Psoas muscle (tissue), 7 donors: ENCODE measurements at regions not wholly inside any gene's neighbourhood (a gene's known extent, or its start where the extent isn't known, plus 50 kb on each side); places are given as distances from the start of the nearest gene placed in this dataset.

ENCODE experiments used
- ATAC-seq, 4 donors: fragments of 200-7000 bp; cut with Tn5 transposase; one replicate each; pipeline ENCODE4 v1.9.1; 2020; ENCODE audit warnings: moderate library complexity in 3 of 4, mild to moderate bottlenecking in 2 of 4
- DNase-seq, 2 donors: peaks; one replicate each; pipeline ENCODE4 v3.0.0-alpha.2; 2020
- H3K27ac ChIP-seq: fragments of 200-600 bp; one replicate; pipeline ENCODE4 v1.8.0; 2022
- H3K27me3 ChIP-seq, 3 donors: fragments of 200-600 bp in 1 of 3; one replicate each; pipeline versions ENCODE4 v1.6.1 to v1.8.0; 2013 to 2022; ENCODE audit warnings: low read length in 2 of 3, mild to moderate bottlenecking in 2 of 3, moderate library complexity in 1 of 3; ENCODE audit not compliant: insufficient read depth in 3 of 3
- H3K36me3 ChIP-seq, 2 donors: fragments of 200-600 bp in 1 of 2; one replicate each; pipeline versions ENCODE4 v1.6.1 to v1.8.0; 2013 to 2022; ENCODE audit warnings: low read depth in 1 of 2, mild to moderate bottlenecking in 1 of 2, moderate library complexity in 1 of 2; ENCODE audit not compliant: insufficient read depth in 1 of 2
- H3K4me1 ChIP-seq: fragments of 200-600 bp; one replicate; pipeline ENCODE4 v1.8.0; 2022
- H3K4me3 ChIP-seq: fragments of 200-600 bp; one replicate; pipeline ENCODE4 v1.8.0; 2022; ENCODE audit warnings: mild to moderate bottlenecking
- H3K9me3 ChIP-seq: fragments of 200-600 bp; one replicate; pipeline ENCODE4 v1.8.0; 2022
- WGBS, 3 donors: extraction: QIAGEN DNeasy Blood & Tissue Kit; methylation state at CpG; one replicate each; pipeline versions ENCODE4 v1.1.6 to v1.1.7; 2013; 5-methylcytosine and 5-hydroxymethylcytosine counted together
- intact Hi-C, 2 donors: fragments of 100-400 bp; cut with DNase I; formaldehyde crosslinking; loops; one replicate each; pipeline versions ENCODE4 v1.11.0 to v1.14.2; 2022
- TF ChIP-seq, protein P1 (sequence below): fragments of 200-600 bp; IDR thresholded peaks from one replicate; pipeline ENCODE4 v1.8.0; 2022; ENCODE audit warnings: antibody characterized with exemption
- donor health status: healthy with polysubstance abuse.
- donor health status: DM: no; HTN: no; CAD: no; lungs with moderate emphysema.
- donor health status: Bipolar disorder and iron deficiency.
- donor health status: healthy.
- donor health status: DM: yes; HTN: yes; CAD: no.
- donor health status: DM: no; HTN: no; CAD: no.
- donor health status: DM: yes; HTN: yes; CAD: no.

DNA sequence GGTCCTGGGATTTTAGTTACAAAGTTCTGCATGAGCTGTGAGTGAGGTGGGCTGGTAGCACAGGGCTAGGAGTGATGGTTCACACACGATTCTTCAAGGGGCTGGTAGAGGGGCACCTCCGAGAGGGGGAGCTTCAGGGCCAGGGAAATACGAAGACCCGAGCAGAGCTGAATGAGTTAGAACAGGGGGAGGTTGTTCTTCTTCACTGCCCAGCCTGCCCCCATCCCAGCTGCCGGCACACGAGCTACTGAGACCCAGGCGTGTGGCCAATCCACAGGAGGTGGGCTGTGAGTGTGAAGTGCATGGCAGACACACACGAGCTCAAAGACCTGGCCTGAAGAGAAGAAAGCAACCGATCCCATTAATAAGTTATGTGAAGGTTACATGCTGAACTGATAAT is 256.2 kb upstream of the ZNF32 start:
- no peaks in the 10 kb centered on the region for H3K27me3 ChIP-seq
- 55 to 69% (median 57%) methylated on average over 9 of the region's 9 CpGs for WGBS, 3 donors
- TF ChIP-seq, protein P1, sequence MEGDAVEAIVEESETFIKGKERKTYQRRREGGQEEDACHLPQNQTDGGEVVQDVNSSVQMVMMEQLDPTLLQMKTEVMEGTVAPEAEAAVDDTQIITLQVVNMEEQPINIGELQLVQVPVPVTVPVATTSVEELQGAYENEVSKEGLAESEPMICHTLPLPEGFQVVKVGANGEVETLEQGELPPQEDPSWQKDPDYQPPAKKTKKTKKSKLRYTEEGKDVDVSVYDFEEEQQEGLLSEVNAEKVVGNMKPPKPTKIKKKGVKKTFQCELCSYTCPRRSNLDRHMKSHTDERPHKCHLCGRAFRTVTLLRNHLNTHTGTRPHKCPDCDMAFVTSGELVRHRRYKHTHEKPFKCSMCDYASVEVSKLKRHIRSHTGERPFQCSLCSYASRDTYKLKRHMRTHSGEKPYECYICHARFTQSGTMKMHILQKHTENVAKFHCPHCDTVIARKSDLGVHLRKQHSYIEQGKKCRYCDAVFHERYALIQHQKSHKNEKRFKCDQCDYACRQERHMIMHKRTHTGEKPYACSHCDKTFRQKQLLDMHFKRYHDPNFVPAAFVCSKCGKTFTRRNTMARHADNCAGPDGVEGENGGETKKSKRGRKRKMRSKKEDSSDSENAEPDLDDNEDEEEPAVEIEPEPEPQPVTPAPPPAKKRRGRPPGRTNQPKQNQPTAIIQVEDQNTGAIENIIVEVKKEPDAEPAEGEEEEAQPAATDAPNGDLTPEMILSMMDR = no peak
- no peak overlapping the region for H3K4me3 ChIP-seq
- no peak for DNase-seq
- no peaks in the 10 kb centered on the region for H3K9me3 ChIP-seq
- no peak overlapping the region for H3K27ac ChIP-seq
- ATAC-seq = no peak
- intact Hi-C loops = no loop called here
- no peaks in the 10 kb centered on the region for H3K36me3 ChIP-seq
- peaks cover 12% of the 10 kb centered on the region for H3K4me1 ChIP-seq

GRCh38 chr10:43904301-43904700 is 255.6 kb upstream of the ZNF32 start:
- ATAC-seq = no peak
- H3K9me3 ChIP-seq = no peaks in the 10 kb centered on the region
- H3K27me3 ChIP-seq = no peaks in the 10 kb centered on the region
- 94 to 96% (median 95%) methylated on average over 7 of the region's 7 CpGs for WGBS, 3 donors
- H3K27ac ChIP-seq = no peak overlapping the region
- no peaks in the 10 kb centered on the region for H3K36me3 ChIP-seq
- no peak for DNase-seq
- intact Hi-C loops = no loop called here
- peaks cover 12% of the 10 kb centered on the region for H3K4me1 ChIP-seq
- TF ChIP-seq, protein P1 = no peak
- H3K4me3 ChIP-seq = no peak overlapping the region

DNA sequence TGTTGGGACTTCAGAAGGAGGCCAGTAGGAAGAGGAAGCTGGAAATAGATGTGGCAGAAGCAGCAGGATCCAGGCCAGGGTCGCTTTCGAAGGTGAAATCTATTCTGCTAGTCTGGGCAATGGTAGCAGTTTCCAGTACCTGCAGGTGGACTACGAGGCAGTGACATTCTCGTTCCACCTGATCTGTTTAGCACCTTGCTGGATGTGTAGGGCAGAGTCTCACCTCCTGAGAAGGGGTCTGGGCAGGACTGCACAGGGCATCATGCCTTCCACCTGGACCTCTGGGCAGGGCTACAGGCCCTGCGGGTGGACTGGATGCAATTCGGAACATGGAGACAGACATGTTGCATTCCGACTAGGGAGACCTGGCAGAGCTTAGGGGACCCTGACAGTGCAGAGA is 254.8 kb upstream of the ZNF32 start:
- Histone ChIP-seq H3K9me3 (no peaks in the 10 kb centered on the region), H3K27me3 (no peaks in the 10 kb centered on the region), H3K4me1 (peaks cover 12% of the 10 kb centered on the region), H3K36me3 (no peaks in the 10 kb centered on the region), H3K4me3 (no peak overlapping the region), H3K27ac (no peak overlapping the region)
- TF ChIP-seq, protein P1 = no peak
- DNase-seq (no peak), ATAC-seq (no peak)
- intact Hi-C loops = no loop called here
- WGBS, 3 donors = 64 to 70% (median 66%) methylated on average over 7 of the region's 7 CpGs

DNA sequence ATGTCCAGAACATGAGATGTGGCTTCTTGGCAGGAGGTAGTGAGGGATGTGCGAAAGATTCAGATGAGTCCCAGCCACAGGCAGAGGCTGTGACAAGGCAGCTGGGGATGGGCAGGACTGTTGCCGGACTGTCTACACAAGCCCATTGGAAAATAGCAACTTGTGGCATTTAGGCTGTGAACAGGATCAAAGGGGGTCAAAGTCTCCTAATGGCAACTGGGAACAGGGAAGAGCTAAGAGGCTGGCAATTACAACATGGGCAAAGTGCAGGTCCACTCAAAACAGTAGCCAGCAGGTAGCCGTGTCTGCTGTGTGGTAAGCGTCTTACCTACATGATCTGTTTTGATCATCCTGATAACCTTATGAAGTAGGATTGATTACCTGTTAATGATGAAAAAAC is 254.2 kb upstream of the ZNF32 start:
- Histone ChIP-seq H3K4me1 (peaks cover 12% of the 10 kb centered on the region), H3K9me3 (no peaks in the 10 kb centered on the region), H3K36me3 (no peaks in the 10 kb centered on the region), H3K4me3 (no peak overlapping the region), H3K27me3 (no peaks in the 10 kb centered on the region), H3K27ac (no peak overlapping the region)
- intact Hi-C loops = no loop called here
- ATAC-seq = no peak
- WGBS, 3 donors = 94 to 97% (median 96%) methylated on average over 4 of the region's 4 CpGs
- DNase-seq = no peak
- TF ChIP-seq, protein P1 = no peak

DNA sequence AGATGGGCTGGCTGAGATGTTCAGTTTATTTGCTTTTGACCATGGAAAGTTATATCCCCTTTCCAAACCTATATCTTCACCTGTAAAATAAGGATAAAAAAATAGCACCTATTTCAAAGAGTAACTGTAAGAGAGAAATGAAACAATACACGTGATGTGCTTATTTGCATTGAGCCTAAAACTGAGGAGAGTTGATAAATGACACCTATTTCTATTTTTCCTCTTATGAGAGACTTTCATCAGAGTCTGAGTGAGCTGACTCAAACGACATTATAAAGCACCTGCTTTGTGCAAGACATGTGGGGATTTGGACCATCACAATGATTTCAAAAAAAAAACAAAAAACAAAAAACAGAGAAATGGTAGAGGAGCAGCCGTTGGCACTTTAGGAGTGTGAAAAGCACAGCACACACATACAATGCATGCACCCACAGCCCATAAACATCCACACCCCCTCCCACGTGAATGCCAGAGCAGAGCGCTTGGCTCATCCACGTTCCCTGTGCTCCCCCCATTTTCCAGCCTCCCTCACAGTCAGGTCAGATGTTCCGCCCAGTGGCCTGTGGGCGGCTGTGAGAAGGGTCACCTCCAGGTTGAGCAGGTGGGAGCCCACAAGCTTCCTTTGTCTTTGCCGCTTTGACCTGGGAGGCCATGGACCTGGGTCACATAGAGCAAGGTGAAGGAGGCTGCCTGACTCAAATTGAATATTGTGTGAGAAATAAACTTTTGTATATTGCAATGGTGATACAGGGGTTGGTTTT is 253.2 kb upstream of the ZNF32 start:
- intact Hi-C loops = no loop called here
- DNase-seq = no peak
- Histone ChIP-seq H3K27ac (no peak overlapping the region), H3K4me1 (peaks cover 10% of the 10 kb centered on the region), H3K9me3 (no peaks in the 10 kb centered on the region), H3K4me3 (no peak overlapping the region), H3K27me3 (no peaks in the 10 kb centered on the region), H3K36me3 (no peaks in the 10 kb centered on the region)
- 74 to 76% (median 75%) methylated on average over 9 of the region's 9 CpGs for WGBS, 3 donors
- ATAC-seq = no peak
- TF ChIP-seq, protein P1 = no peak
